ENCODE measurements at regions not wholly inside any gene's neighbourhood (a gene's known extent, or its start where the extent isn't known, plus 50 kb on each side); places are given as distances from the start of the nearest gene placed in this dataset.

GRCh38 chr1:116826818-116827606 lies 72.8 kb downstream of the CD2 start:
- H3K27ac ChIP-seq = no peak overlapping the region
- no peak for DNase-seq (ENCODE audit: low spot score)

GRCh38 chr1:116827607-116828105 lies 73.4 kb downstream of the CD2 start:
- H3K4me3 ChIP-seq = no peak overlapping the region
- no peak for TF ChIP-seq CTCF (IDR thresholded peaks at IDR 0.05)
- H3K27ac ChIP-seq = no peak overlapping the region
- DNase-seq (ENCODE audit: low spot score) = no peak

More at GRCh38 chr1:116826818-116827606, 72.8 kb downstream of the CD2 start:
- TF ChIP-seq CTCF (IDR thresholded peaks at IDR 0.05) = no peak
- no peak overlapping the region for H3K4me3 ChIP-seq

GRCh38 chr1:116832308-116832931 lies 77.3 kb upstream of the PTGFRN start:
- no peak overlapping the region for H3K4me3 ChIP-seq
- no peak for DNase-seq (ENCODE audit: low spot score)
- no peak overlapping the region for H3K27ac ChIP-seq
- TF ChIP-seq CTCF (IDR thresholded peaks at IDR 0.05) = no peak

GRCh38 chr1:116832932-116833578 lies 76.7 kb upstream of the PTGFRN start:
- Histone ChIP-seq H3K4me3 (no peak overlapping the region), H3K27ac (no peak overlapping the region)
- DNase-seq (ENCODE audit: low spot score) = no peak

GRCh38 chr1:116833718-116834117 lies 76.0 kb upstream of the PTGFRN start:
- Histone ChIP-seq H3K27ac (no peak overlapping the region), H3K4me3 (no peak overlapping the region)
- no peak for DNase-seq (ENCODE audit: low spot score)
- TF ChIP-seq CTCF (IDR thresholded peaks at IDR 0.05) = no peak

More at GRCh38 chr1:116832932-116833578, 76.7 kb upstream of the PTGFRN start:
- no peak for TF ChIP-seq CTCF (IDR thresholded peaks at IDR 0.05)

- no peak for TF ChIP-seq CTCF (IDR thresholded peaks at IDR 0.05)
- no peak overlapping the region for H3K27ac ChIP-seq
- H3K4me3 ChIP-seq = no peak overlapping the region
- no peak for DNase-seq (ENCODE audit: low spot score)
Measured at GRCh38 chr1:116834595-116834994, 75.1 kb upstream of the PTGFRN start.
